Breast epithelium (tissue), 3 donors: ENCODE measurements at regions not wholly inside any gene's neighbourhood (a gene's known extent, or its start where the extent isn't known, plus 50 kb on each side); places are given as distances from the start of the nearest gene placed in this dataset.

Experiments used
- POLR2A ChIP-seq: fragments of 450-650 bp; IDR thresholded peaks from one replicate; pipeline ENCODE4 v1.6.1; 2016; ENCODE audit warnings: antibody characterized with exemption, mild to moderate bottlenecking, moderate library complexity
- POLR2AphosphoS5 ChIP-seq, 3 donors: sonication (generic); formaldehyde crosslinking; IDR thresholded peaks; one replicate each; pipeline ENCODE4 v1.6.1; 2017; ENCODE audit warnings: antibody characterized with exemption in 3 of 3

GRCh38 chr2:51220080-51220479 is 188.1 kb upstream of the NRXN1 start:
- TF ChIP-seq POLR2A (no peak), POLR2AphosphoS5 (IDR thresholded peaks at IDR 0.05) (no peak)
